HG03025 (cell line): ENCODE measurements at regions not wholly inside any gene's neighbourhood (a gene's known extent, or its start where the extent isn't known, plus 50 kb on each side); places are given as distances from the start of the nearest gene placed in this dataset.

Source experiments
- ATAC-seq: cut with Tn5 transposase; IDR thresholded peaks from one replicate; pipeline ENCODE4 v1.9.1; 2021; ENCODE audit warnings: mild to moderate bottlenecking, moderate library complexity; ENCODE audit not compliant: unreplicated experiment, low FRiP score

GRCh38 chr5:61991430-61991829, 314.6 kb upstream of the KIF2A start:
- ATAC-seq = no peak

GRCh38 chr5:61991866-61992265, 314.1 kb upstream of the KIF2A start:
- ATAC-seq = no peak

- no peak for ATAC-seq
Observed at GRCh38 chr5:61993295-61993927, 312.6 kb upstream of the KIF2A start.

- no peak for ATAC-seq
Observed at GRCh38 chr5:61994171-61994570, 311.8 kb upstream of the KIF2A start.

- ATAC-seq = no peak
Observed at GRCh38 chr5:61995486-61995885, 310.5 kb upstream of the KIF2A start.

- ATAC-seq = no peak
Observed at GRCh38 chr5:61999371-61999770, 306.6 kb upstream of the KIF2A start.

- no peak for ATAC-seq
Observed at GRCh38 chr5:62000646-62001045, 305.4 kb upstream of the KIF2A start.

GRCh38 chr5:62001640-62002039, 304.4 kb upstream of the KIF2A start:
- ATAC-seq = no peak

- no peak for ATAC-seq
Observed at GRCh38 chr5:62002436-62002835, 303.6 kb upstream of the KIF2A start.

GRCh38 chr5:62005551-62005950, 300.5 kb upstream of the KIF2A start:
- ATAC-seq = no peak

- ATAC-seq = no peak
Observed at GRCh38 chr5:62007457-62007856, 298.5 kb upstream of the KIF2A start.

GRCh38 chr5:62011089-62011664, 294.8 kb upstream of the KIF2A start:
- ATAC-seq = no peak

- no peak for ATAC-seq
Observed at GRCh38 chr5:62017092-62017491, 288.9 kb upstream of the KIF2A start.

GRCh38 chr5:62029303-62029702, 276.7 kb upstream of the KIF2A start:
- no peak for ATAC-seq

GRCh38 chr5:62030326-62030725, 275.7 kb upstream of the KIF2A start:
- ATAC-seq = no peak

- ATAC-seq = no peak
Observed at GRCh38 chr5:62038024-62038423, 268.0 kb upstream of the KIF2A start.

- no peak for ATAC-seq
Observed at GRCh38 chr5:62041156-62041756, 264.8 kb upstream of the KIF2A start.

GRCh38 chr5:62042007-62042406, 264.0 kb upstream of the KIF2A start:
- ATAC-seq = no peak

GRCh38 chr5:62043289-62044280, 262.4 kb upstream of the KIF2A start:
- no peak for ATAC-seq

- no peak for ATAC-seq
Observed at GRCh38 chr5:62044989-62045388, 261.0 kb upstream of the KIF2A start.

- ATAC-seq = no peak
Observed at GRCh38 chr5:62046191-62046590, 259.8 kb upstream of the KIF2A start.
